H1 (cell line): ENCODE measurements at regions not wholly inside any gene's neighbourhood (a gene's known extent, or its start where the extent isn't known, plus 50 kb on each side); places are given as distances from the start of the nearest gene placed in this dataset.

Experiments
- CTCF ChIA-PET: fragments of 300-600 bp; sonication (Branson Sonifier 250); formaldehyde crosslinking; loops from one replicate; lab custom pipeline; 2021; ENCODE audit not compliant: partially characterized antibody; lab: Charles Lee
- POLR2A ChIA-PET: fragments of 300-600 bp; sonication (Branson Sonifier 250); formaldehyde crosslinking; loops from one replicate; lab custom pipeline; 2021; ENCODE audit warnings: inconsistent platforms; ENCODE audit not compliant: partially characterized antibody; lab: Charles Lee
- DNase-seq, 2 experiments: peaks; one replicate each; pipeline versions ENCODE4 v3.0.0 to v3.0.0-alpha.2; 2010 to 2022; ENCODE audit warnings: low spot score in 2 of 2, low read depth in 1 of 2, mixed read lengths in 1 of 2
- FAIRE-seq: peaks from 2 replicates; lab custom pipeline; 2011; peaks lifted over from hg19 to GRCh38; lab: Jason Lieb, UNC
- H2AFZ ChIP-seq: 2 replicates; pipeline ENCODE4 v1.8.1; 2012; ENCODE audit warnings: low read length, inconsistent platforms
- H2AK5ac ChIP-seq: 2 replicates; pipeline ENCODE4 v1.6.1; 2013; ENCODE audit warnings: low read depth, low read length
- H2BK120ac ChIP-seq: replicated peaks from 2 replicates; pipeline ENCODE3; 2013; ENCODE audit warnings: low read depth, low read length, inconsistent platforms
- H2BK12ac ChIP-seq: 2 replicates; pipeline ENCODE4 v1.6.1; 2013; ENCODE audit warnings: low read depth, low read length
- H2BK15ac ChIP-seq: 2 replicates; pipeline ENCODE4 v1.6.1; 2013; ENCODE audit warnings: low read length
- H2BK20ac ChIP-seq: 2 replicates; pipeline ENCODE4 v1.6.1; 2013; ENCODE audit warnings: low read length
- H2BK5ac ChIP-seq: 2 replicates; pipeline ENCODE4 v1.6.1; 2013; ENCODE audit warnings: low read depth, low read length
- H3K14ac ChIP-seq: 2 replicates; pipeline ENCODE4 v1.6.1; 2013; ENCODE audit warnings: inconsistent platforms; ENCODE audit not compliant: insufficient read length
- H3K18ac ChIP-seq: 2 replicates; pipeline ENCODE4 v1.6.1; 2013; ENCODE audit warnings: low read length; ENCODE audit errors: extremely low read depth
- H3K23ac ChIP-seq: 2 replicates; pipeline ENCODE4 v1.6.1; 2013; ENCODE audit warnings: inconsistent platforms; ENCODE audit not compliant: insufficient read length
- H3K23me2 ChIP-seq: 2 replicates; pipeline ENCODE4 v1.6.1; 2013; ENCODE audit warnings: low read depth, low read length
- H3K27ac ChIP-seq: 2 replicates; pipeline ENCODE4 v1.6.1; 2011; ENCODE audit warnings: low read depth, low read length, inconsistent platforms
- H3K27me3 ChIP-seq, 4 experiments: replicated peaks in 1 of 4; 1 replicate in 1 of 4; 2 replicates in 3 of 4; pipeline versions ENCODE4 v1.6.1 to v1.8.1; 2011 to 2013; ENCODE audit warnings: low read length in 3 of 4, mild to moderate bottlenecking in 3 of 4, inconsistent platforms in 2 of 4, mixed read lengths in 2 of 4, moderate library complexity in 1 of 4; ENCODE audit not compliant: control insufficient read depth in 3 of 4, insufficient read depth in 3 of 4; ENCODE audit errors: extremely low read depth in 1 of 4
- H3K36me3 ChIP-seq, 4 experiments: 2 replicates each; pipeline versions ENCODE4 v1.6.1 to v1.8.1; 2011 to 2013; ENCODE audit warnings: mild to moderate bottlenecking in 4 of 4, low read length in 3 of 4, moderate library complexity in 2 of 4, control low read depth in 1 of 4, inconsistent platforms in 1 of 4; ENCODE audit not compliant: insufficient read depth in 4 of 4, control insufficient read depth in 2 of 4
- H3K4ac ChIP-seq: replicated peaks from 2 replicates; pipeline ENCODE3; 2013; ENCODE audit warnings: low read length, low read depth, mixed read lengths, inconsistent platforms; ENCODE audit not compliant: insufficient read length
- H3K4me1 ChIP-seq, 4 experiments: replicated peaks in 1 of 4; 1 replicate in 1 of 4; 2 replicates in 3 of 4; pipeline versions ENCODE4 v1.6.1 to v1.8.1; 2011 to 2013; ENCODE audit warnings: low read length in 3 of 4, inconsistent platforms in 2 of 4, mixed read lengths in 1 of 4; ENCODE audit not compliant: insufficient read depth in 4 of 4, control insufficient read depth in 3 of 4
- H3K4me2 ChIP-seq, 2 experiments: 2 replicates each; pipeline versions ENCODE4 v1.6.1 to v1.8.1; 2011 to 2013; ENCODE audit warnings: low read depth in 2 of 2, low read length in 2 of 2, control low read depth in 1 of 2, inconsistent platforms in 1 of 2, mild to moderate bottlenecking in 1 of 2; ENCODE audit not compliant: insufficient read depth in 1 of 2
- H3K4me3 ChIP-seq, 4 experiments: fragments of 200-600, 300-600 bp in 1 of 4; sonication (generic), shearing (Covaris generic), sonication (Bioruptor Twin) in 1 of 4; 2 replicates each; pipeline versions ENCODE4 v1.5.1 to v1.8.1; 2011 to 2016; ENCODE audit warnings: low read length in 4 of 4, low read depth in 3 of 4, control low read depth in 2 of 4, inconsistent platforms in 2 of 4, mild to moderate bottlenecking in 2 of 4, mixed read lengths in 1 of 4, moderate library complexity in 1 of 4; ENCODE audit not compliant: insufficient read depth in 2 of 4; ENCODE audit errors: extremely low read depth in 1 of 4
- H3K56ac ChIP-seq: replicated peaks from 2 replicates; pipeline ENCODE3; 2013; ENCODE audit warnings: low read depth, mild to moderate bottlenecking, mixed read lengths, low read length, inconsistent platforms; ENCODE audit not compliant: insufficient read length
- H3K79me1 ChIP-seq: 2 replicates; pipeline ENCODE4 v1.6.1; 2013; ENCODE audit warnings: low read depth, low read length, control low read depth
- H3K79me2 ChIP-seq, 2 experiments: 2 replicates each; pipeline versions ENCODE4 v1.6.1 to v1.8.1; 2012 to 2013; ENCODE audit warnings: low read length in 2 of 2, mild to moderate bottlenecking in 2 of 2, inconsistent platforms in 1 of 2; ENCODE audit not compliant: insufficient read depth in 2 of 2, control insufficient read depth in 1 of 2
- H3K9ac ChIP-seq, 4 experiments: replicated peaks in 1 of 4; 1 replicate in 1 of 4; 2 replicates in 3 of 4; pipeline versions ENCODE4 v1.6.1 to v1.8.1; 2011 to 2013; ENCODE audit warnings: low read depth in 3 of 4, low read length in 3 of 4, control low read depth in 2 of 4, mild to moderate bottlenecking in 2 of 4, moderate library complexity in 2 of 4, inconsistent platforms in 1 of 4; ENCODE audit errors: extremely low read depth in 1 of 4
- H3K9me3 ChIP-seq, 2 experiments: 2 replicates each; pipeline versions ENCODE4 v1.6.1 to v1.8.1; 2012 to 2013; ENCODE audit warnings: mild to moderate bottlenecking in 2 of 2, moderate library complexity in 2 of 2, control low read depth in 1 of 2, inconsistent platforms in 1 of 2, low read depth in 1 of 2, low read length in 1 of 2, mixed read lengths in 1 of 2; ENCODE audit not compliant: insufficient read depth in 2 of 2
- H4K20me1 ChIP-seq, 2 experiments: replicated peaks in 1 of 2; 2 replicates each; pipeline versions ENCODE3 to v1.8.1; 2011 to 2013; ENCODE audit warnings: inconsistent platforms in 2 of 2, low read length in 2 of 2, mild to moderate bottlenecking in 1 of 2; ENCODE audit not compliant: insufficient read depth in 2 of 2, control insufficient read depth in 1 of 2
- H4K5ac ChIP-seq: 2 replicates; pipeline ENCODE4 v1.6.1; 2013; ENCODE audit warnings: low read length, low read depth, mixed read lengths, inconsistent platforms; ENCODE audit not compliant: insufficient read length
- H4K8ac ChIP-seq: 2 replicates; pipeline ENCODE4 v1.8.0; 2013; ENCODE audit warnings: mild to moderate bottlenecking, moderate library complexity, low read length, inconsistent platforms; ENCODE audit not compliant: insufficient read depth; ENCODE audit errors: extremely low read depth
- H4K91ac ChIP-seq: replicated peaks from 2 replicates; pipeline ENCODE3; 2013; ENCODE audit warnings: low read length, mixed read lengths, inconsistent platforms; ENCODE audit not compliant: insufficient read length
- EP300 ChIP-seq, 2 experiments: IDR thresholded peaks; 1 replicate in 1 of 2; 2 replicates in 1 of 2; pipeline ENCODE4 v1.6.1; 2011 to 2012; ENCODE audit warnings: low read depth in 2 of 2, low read length in 2 of 2, mild to moderate bottlenecking in 2 of 2, borderline replicate concordance in 1 of 2, inconsistent platforms in 1 of 2, moderate library complexity in 1 of 2
- GABPA ChIP-seq: IDR thresholded peaks from 2 replicates; pipeline ENCODE4 v1.6.1; 2011; ENCODE audit warnings: mild to moderate bottlenecking, low read length, moderate library complexity, borderline replicate concordance; ENCODE audit not compliant: insufficient read depth
- RAD21 ChIP-seq, 2 experiments: IDR thresholded peaks in 1 of 2; conservative IDR thresholded peaks in 1 of 2; 2 replicates each; pipeline ENCODE4 v1.6.1; 2011; ENCODE audit warnings: low read depth in 2 of 2, low read length in 2 of 2, improper control_type of control experiment in 1 of 2, inconsistent platforms in 1 of 2, mild to moderate bottlenecking in 1 of 2, moderate library complexity in 1 of 2
- SP2 ChIP-seq: IDR thresholded peaks from 2 replicates; pipeline ENCODE4 v1.6.1; 2012; ENCODE audit warnings: mild to moderate bottlenecking, low read length, inconsistent platforms
- TCF12 ChIP-seq: IDR thresholded peaks from 2 replicates; pipeline ENCODE4 v1.6.1; 2011; ENCODE audit warnings: low read depth, mild to moderate bottlenecking, low read length
- WGBS, 2 experiments: shearing (Covaris generic) in 1 of 2; methylation state at CpG; one replicate each; pipeline versions ENCODE4 v1.1.6 to v1.1.7; 2013 to 2015; ENCODE audit warnings: low lambda C conversion rate in 2 of 2, mixed read lengths in 2 of 2, inconsistent platforms in 1 of 2, low coverage in 1 of 2, missing lambda C conversion rate in 1 of 2; ENCODE audit not compliant: insufficient replicate concordance in 2 of 2, insufficient coverage in 1 of 2, insufficient read length in 1 of 2; ENCODE audit errors: extremely low coverage in 1 of 2, missing lambda C conversion rate in 1 of 2; 5-methylcytosine and 5-hydroxymethylcytosine counted together

- ChIA-PET CTCF (interaction anchor here (1.1 to 1.3 kb wide), 3 partner anchors 13 to 75 kb away, joined by 3 to 4 read pairs (median 3); no protein-coding TSS in a partner anchor), POLR2A (interaction anchor here (0.6 kb wide), 1 partner anchor 429 kb away, joined by 3 read pairs; no protein-coding TSS in a partner anchor)
- Histone ChIP-seq H4K91ac (no peak overlapping the region), H3K9ac (no peak overlapping the region), H3K23ac (no peak overlapping the region), H3K4ac (no peak overlapping the region), H2AK5ac (no peak overlapping the region), H3K23me2 (no peaks in the 10 kb centered on the region), H3K4me2 (no peak overlapping the region), H3K79me2 (no peaks in the 10 kb centered on the region), H3K56ac (no peak overlapping the region), H2BK120ac (no peak overlapping the region), H3K14ac (no peak overlapping the region), H2BK15ac (no peak overlapping the region), H3K36me3 (no peaks in the 10 kb centered on the region), H3K18ac (no peak overlapping the region), H4K20me1 (peaks cover 4 to 6% of the 10 kb centered on the region in 2 experiments), H3K27me3 (no peaks in the 10 kb centered on the region; a peak in 1 of 7 replicates), H3K27ac (no peak overlapping the region), H2BK20ac (no peak overlapping the region), H3K4me1 (0 out of 7 replicates have a peak, but pooled peaks cover 0 to 2% (median 0%) of the 10 kb centered on the region in 4 experiments), H2BK5ac (no peak overlapping the region; the same call in 1 of the 2 replicates), H4K5ac (no peak overlapping the region), H3K9me3 (peaks cover 2 to 4% of the 10 kb centered on the region in 2 experiments; a peak in 3 of 4 replicates), H3K4me3 (no peak overlapping the region), H2BK12ac (no peak overlapping the region), H4K8ac (no peak overlapping the region), H2AFZ (no peak overlapping the region), H3K79me1 (peaks cover 3% of the 10 kb centered on the region)
- no peak for TF ChIP-seq SP2
- TF ChIP-seq EP300 (IDR thresholded peaks at IDR 0.05; ENCODE audit: borderline replicate concordance in 1 of 2, low read depth in 2 of 2, low read length in 2 of 2) = no peak
- TF ChIP-seq TCF12 = no peak
- no peak for TF ChIP-seq GABPA
- no peak for TF ChIP-seq RAD21 (IDR thresholded peaks at IDR 0.05 in 1 of 2, conservative IDR thresholded peaks at IDR 0.05 in 1 of 2; ENCODE audit: low read depth in 2 of 2, low read length in 2 of 2)
- no peak for FAIRE-seq
- WGBS, 2 experiments = 94% methylated on average over 4 of the region's 4 CpGs; no CpG with 5 or more reads in 1 of the 2 experiments
- no peak for DNase-seq
Observed at GRCh38 chr11:70900540-70900939, 351.8 kb downstream of the SHANK2 start.
